Smooth muscle cell (in vitro differentiated cells): ENCODE measurements at regions not wholly inside any gene's neighbourhood (a gene's known extent, or its start where the extent isn't known, plus 50 kb on each side); places are given as distances from the start of the nearest gene placed in this dataset.

ENCODE experiments used
- DNase-seq: peaks from one replicate; lab custom pipeline; 2025; ENCODE audit not compliant: unreplicated experiment; lab: John Stamatoyannopoulos, UW
- H2AFZ ChIP-seq: fragments of 200-600 bp; sonication (generic); 2 replicates; pipeline ENCODE4 v1.6.0; 2016; ENCODE audit warnings: antibody characterized with exemption, low read depth, mild to moderate bottlenecking
- H3F3A ChIP-seq: fragments of 200-600 bp; sonication (generic); 2 replicates; pipeline ENCODE4 v1.6.0; 2017; ENCODE audit warnings: antibody characterized with exemption, low read depth
- H3K27ac ChIP-seq: fragments of 200-600 bp; sonication (generic); 2 replicates; pipeline ENCODE4 v1.5.1; 2016; ENCODE audit warnings: low read depth, mild to moderate bottlenecking
- H3K27me3 ChIP-seq: fragments of 200-600 bp; sonication (generic); 2 replicates; pipeline ENCODE4 v1.6.1; 2016; ENCODE audit warnings: low read depth, mild to moderate bottlenecking
- H3K36me3 ChIP-seq: fragments of 200-600 bp; sonication (generic); 2 replicates; pipeline ENCODE4 v1.5.1; 2016; ENCODE audit warnings: low read depth
- H3K4me1 ChIP-seq: fragments of 200-600 bp; sonication (generic); 2 replicates; pipeline ENCODE4 v1.5.1; 2016; ENCODE audit warnings: low read depth
- H3K4me2 ChIP-seq: fragments of 200-600 bp; sonication (generic); 2 replicates; pipeline ENCODE4 v1.6.0; 2016; ENCODE audit warnings: mild to moderate bottlenecking
- H3K4me3 ChIP-seq: fragments of 200-600 bp; sonication (generic); 2 replicates; pipeline ENCODE4 v1.5.1; 2016; ENCODE audit warnings: mild to moderate bottlenecking
- H3K79me2 ChIP-seq: fragments of 200-600 bp; sonication (generic); 2 replicates; pipeline ENCODE4 v1.6.0; 2016; ENCODE audit warnings: low read depth, mild to moderate bottlenecking
- H3K9ac ChIP-seq: fragments of 200-600 bp; sonication (generic); 2 replicates; pipeline ENCODE4 v1.6.0; 2016; ENCODE audit warnings: low read depth
- H3K9me3 ChIP-seq: fragments of 200-600 bp; sonication (generic); replicated peaks from 2 replicates; pipeline ENCODE4 v1.5.1; 2016; ENCODE audit warnings: low read depth
- H4K20me1 ChIP-seq: fragments of 200-600 bp; sonication (generic); 2 replicates; pipeline ENCODE4 v1.6.0; 2016; ENCODE audit warnings: low read depth
- CTCF ChIP-seq: fragments of 200-600 bp; sonication (generic); IDR thresholded peaks from 2 replicates; pipeline ENCODE4 v1.5.1; 2017; ENCODE audit warnings: borderline replicate concordance, mild to moderate bottlenecking, antibody characterized with exemption; ENCODE audit not compliant: insufficient read depth, poor library complexity, severe bottlenecking
- WGBS: methylation state at CpG from one replicate; pipeline ENCODE4 v1.1.7; 2016; ENCODE audit warnings: low lambda C conversion rate; 5-methylcytosine and 5-hydroxymethylcytosine counted together

- Histone ChIP-seq H3K79me2 (no peaks in the 10 kb centered on the region), H3K27ac (no peak overlapping the region), H3K4me2 (no peak overlapping the region), H3F3A (no peaks in the 10 kb centered on the region), H4K20me1 (no peaks in the 10 kb centered on the region), H3K36me3 (no peaks in the 10 kb centered on the region), H3K4me3 (no peak overlapping the region), H3K9ac (no peak overlapping the region), H3K4me1 (no peaks in the 10 kb centered on the region), H3K27me3 (no peaks in the 10 kb centered on the region), H3K9me3 (no peaks in the 10 kb centered on the region), H2AFZ (no peak overlapping the region)
- no peak for DNase-seq
- 29% methylated on average over 16 of the region's 16 CpGs for WGBS
- TF ChIP-seq CTCF: no peak
Observed at GRCh38 chr16:86968866-86969265, 348.3 kb downstream of the C16orf95 start.

- Histone ChIP-seq H3K79me2 (no peaks in the 10 kb centered on the region), H2AFZ (no peak overlapping the region), H3K9ac (no peak overlapping the region), H4K20me1 (no peaks in the 10 kb centered on the region), H3K4me1 (no peaks in the 10 kb centered on the region), H3K4me2 (no peak overlapping the region), H3K27me3 (no peaks in the 10 kb centered on the region), H3K9me3 (no peaks in the 10 kb centered on the region), H3K27ac (no peak overlapping the region), H3K4me3 (no peak overlapping the region), H3F3A (no peaks in the 10 kb centered on the region), H3K36me3 (no peaks in the 10 kb centered on the region)
- no peak for TF ChIP-seq CTCF
- WGBS: 98% methylated on average over 3 of the region's 3 CpGs
- DNase-seq: no peak
Observed at GRCh38 chr16:86969716-86970115, 347.5 kb downstream of the C16orf95 start.

GRCh38 chr16:86970279-86970678, 346.9 kb downstream of the C16orf95 start:
- 93% methylated on average over 6 of the region's 6 CpGs for WGBS

More at GRCh38 chr16:86970279-86970678, 346.9 kb downstream of the C16orf95 start:
- no peaks in the 10 kb centered on the region for H3K9me3 ChIP-seq
- no peaks in the 10 kb centered on the region for H4K20me1 ChIP-seq
- no peak overlapping the region for H3K4me3 ChIP-seq
- TF ChIP-seq CTCF: no peak
- H3F3A ChIP-seq: no peaks in the 10 kb centered on the region
- H3K9ac ChIP-seq: no peak overlapping the region
- H3K4me2 ChIP-seq: no peak overlapping the region
- no peaks in the 10 kb centered on the region for H3K27me3 ChIP-seq
- DNase-seq: no peak
- H3K27ac ChIP-seq: no peak overlapping the region
- H2AFZ ChIP-seq: no peak overlapping the region
- no peaks in the 10 kb centered on the region for H3K36me3 ChIP-seq
- H3K79me2 ChIP-seq: no peaks in the 10 kb centered on the region
- no peaks in the 10 kb centered on the region for H3K4me1 ChIP-seq
